HG03575 (cell line): ENCODE measurements at regions not wholly inside any gene's neighbourhood (a gene's known extent, or its start where the extent isn't known, plus 50 kb on each side); places are given as distances from the start of the nearest gene placed in this dataset.

Experiments
- ATAC-seq: cut with Tn5 transposase; IDR thresholded peaks from one replicate; pipeline ENCODE4 v1.9.1; 2021; ENCODE audit not compliant: unreplicated experiment, insufficient number of reproducible peaks, low FRiP score; ENCODE audit errors: extremely low read depth

- no peak for ATAC-seq
Observed at GRCh38 chr6:71544906-71545305, 256.3 kb downstream of the OGFRL1 start.

- ATAC-seq: no peak
Observed at GRCh38 chr6:71545905-71546304, 257.3 kb downstream of the OGFRL1 start.

GRCh38 chr6:71551798-71552197 lies 263.2 kb downstream of the OGFRL1 start:
- no peak for ATAC-seq

- ATAC-seq: no peak
Observed at GRCh38 chr6:71556141-71556540, 267.5 kb downstream of the OGFRL1 start.

- no peak for ATAC-seq
Observed at GRCh38 chr6:71558974-71559373, 270.4 kb downstream of the OGFRL1 start.

- ATAC-seq: no peak
Observed at GRCh38 chr6:71567562-71567961, 279.0 kb downstream of the OGFRL1 start.

- no peak for ATAC-seq
Observed at GRCh38 chr6:71577766-71578165, 289.2 kb downstream of the OGFRL1 start.

- ATAC-seq: no peak
Observed at GRCh38 chr6:71579902-71580301, 291.3 kb downstream of the OGFRL1 start.

GRCh38 chr6:71582820-71583219 lies 294.2 kb downstream of the OGFRL1 start:
- ATAC-seq: no peak

GRCh38 chr6:71584712-71585436 lies 296.3 kb downstream of the OGFRL1 start:
- ATAC-seq: no peak

GRCh38 chr6:71585472-71585871 lies 296.9 kb downstream of the OGFRL1 start:
- ATAC-seq: no peak

GRCh38 chr6:71588490-71588889 lies 297.9 kb upstream of the RIMS1 start:
- ATAC-seq: no peak

GRCh38 chr6:71589254-71589653 lies 297.1 kb upstream of the RIMS1 start:
- no peak for ATAC-seq

- no peak for ATAC-seq
Observed at GRCh38 chr6:71592643-71593042, 293.7 kb upstream of the RIMS1 start.

GRCh38 chr6:71599359-71599758 lies 287.0 kb upstream of the RIMS1 start:
- no peak for ATAC-seq

- ATAC-seq: no peak
Observed at GRCh38 chr6:71602385-71603007, 283.9 kb upstream of the RIMS1 start.

GRCh38 chr6:71603021-71603420 lies 283.3 kb upstream of the RIMS1 start:
- no peak for ATAC-seq

- no peak for ATAC-seq
Observed at GRCh38 chr6:71608646-71609045, 277.7 kb upstream of the RIMS1 start.

GRCh38 chr6:71619836-71620235 lies 266.5 kb upstream of the RIMS1 start:
- no peak for ATAC-seq

GRCh38 chr6:71621918-71622519 lies 264.3 kb upstream of the RIMS1 start:
- no peak for ATAC-seq
